IPS-NIHi7 (cell line): ENCODE measurements at regions not wholly inside any gene's neighbourhood (a gene's known extent, or its start where the extent isn't known, plus 50 kb on each side); places are given as distances from the start of the nearest gene placed in this dataset.

ENCODE experiments used
- DNase-seq: peaks from one replicate; pipeline ENCODE4 v3.0.0; 2012; ENCODE audit warnings: mixed read lengths; ENCODE audit errors: extremely low spot score

GRCh38 chr19:31501427-31502195 is 152.4 kb upstream of the TSHZ3 start:
- DNase-seq: no peak

- DNase-seq: no peak
Measured at GRCh38 chr19:31502536-31503170, 153.4 kb upstream of the TSHZ3 start.

GRCh38 chr19:31503211-31503610 is 154.0 kb upstream of the TSHZ3 start:
- DNase-seq: no peak

GRCh38 chr19:31504221-31504620 is 155.0 kb upstream of the TSHZ3 start:
- DNase-seq: no peak

GRCh38 chr19:31505596-31505910 is 156.3 kb upstream of the TSHZ3 start:
- no peak for DNase-seq

- DNase-seq: no peak
Measured at GRCh38 chr19:31506102-31506501, 156.9 kb upstream of the TSHZ3 start.

GRCh38 chr19:31510635-31511034 is 161.4 kb upstream of the TSHZ3 start:
- no peak for DNase-seq

GRCh38 chr19:31511098-31511497 is 161.9 kb upstream of the TSHZ3 start:
- no peak for DNase-seq

GRCh38 chr19:31511696-31512095 is 162.5 kb upstream of the TSHZ3 start:
- DNase-seq: no peak

- DNase-seq: no peak
Measured at GRCh38 chr19:31512181-31512970, 163.1 kb upstream of the TSHZ3 start.

- DNase-seq: no peak
Measured at GRCh38 chr19:31513841-31514240, 164.6 kb upstream of the TSHZ3 start.

- no peak for DNase-seq
Measured at GRCh38 chr19:31515931-31516330, 166.7 kb upstream of the TSHZ3 start.

- no peak for DNase-seq
Measured at GRCh38 chr19:31516756-31517155, 167.5 kb upstream of the TSHZ3 start.

- DNase-seq: no peak
Measured at GRCh38 chr19:31517224-31518180, 168.3 kb upstream of the TSHZ3 start.

GRCh38 chr19:31518216-31519020 is 169.2 kb upstream of the TSHZ3 start:
- no peak for DNase-seq

GRCh38 chr19:31519256-31519655 is 170.0 kb upstream of the TSHZ3 start:
- no peak for DNase-seq

- DNase-seq: no peak
Measured at GRCh38 chr19:31519908-31520307, 170.7 kb upstream of the TSHZ3 start.

GRCh38 chr19:31520633-31521032 is 171.4 kb upstream of the TSHZ3 start:
- no peak for DNase-seq

- no peak for DNase-seq
Measured at GRCh38 chr19:31525610-31526147, 176.4 kb upstream of the TSHZ3 start.

- DNase-seq: no peak
Measured at GRCh38 chr19:31527443-31527842, 178.2 kb upstream of the TSHZ3 start.

- DNase-seq: no peak
Measured at GRCh38 chr19:31528261-31528660, 179.0 kb upstream of the TSHZ3 start.
